Activated CD4-positive, alpha-beta T cell treated with anti-CD3 and anti-CD28 coated beads, Interleukin-2, amount 10 ng/mL, durations not matched to agents 24 days and 14 days (primary cell): ENCODE measurements at regions not wholly inside any gene's neighbourhood (a gene's known extent, or its start where the extent isn't known, plus 50 kb on each side); places are given as distances from the start of the nearest gene placed in this dataset.

Experiments used
- DNase-seq: peaks from one replicate; pipeline ENCODE4 v3.0.0; 2022
- H3K27ac Mint-ChIP-seq: one replicate; pipeline ENCODE4 v1.8.0; 2022; ENCODE audit warnings: mild to moderate bottlenecking, mixed read lengths
- H3K27me3 Mint-ChIP-seq: one replicate; pipeline ENCODE4 v1.8.0; 2022; ENCODE audit warnings: mixed read lengths
- H3K36me3 Mint-ChIP-seq: one replicate; pipeline ENCODE4 v1.8.0; 2022; ENCODE audit warnings: low read depth, mild to moderate bottlenecking, mixed read lengths
- H3K4me1 Mint-ChIP-seq: one replicate; pipeline ENCODE4 v1.8.0; 2021; ENCODE audit warnings: mixed read lengths
- H3K4me3 Mint-ChIP-seq: one replicate; pipeline ENCODE4 v1.8.0; 2022; ENCODE audit warnings: mild to moderate bottlenecking, moderate library complexity, mixed read lengths
- H3K9me3 Mint-ChIP-seq: one replicate; pipeline ENCODE4 v1.8.0; 2021; ENCODE audit warnings: mixed read lengths
- intact Hi-C: fragments of 100-400 bp; cut with micrococcal nuclease; formaldehyde crosslinking; loops from one replicate; pipeline ENCODE4 v1.15.1; 2023

GRCh38 chr14:66396164-66396563 lies 90.0 kb upstream of the CCDC196 start:
- Mint-ChIP-seq H3K36me3 (no peaks in the 10 kb centered on the region), H3K4me3 (no peak overlapping the region), H3K9me3 (no peaks in the 10 kb centered on the region), H3K27ac (no peak overlapping the region), H3K4me1 (peaks cover 6% of the 10 kb centered on the region), H3K27me3 (peaks cover 17% of the 10 kb centered on the region)
- no peak for DNase-seq
- intact Hi-C loops: no loop called here

DNA sequence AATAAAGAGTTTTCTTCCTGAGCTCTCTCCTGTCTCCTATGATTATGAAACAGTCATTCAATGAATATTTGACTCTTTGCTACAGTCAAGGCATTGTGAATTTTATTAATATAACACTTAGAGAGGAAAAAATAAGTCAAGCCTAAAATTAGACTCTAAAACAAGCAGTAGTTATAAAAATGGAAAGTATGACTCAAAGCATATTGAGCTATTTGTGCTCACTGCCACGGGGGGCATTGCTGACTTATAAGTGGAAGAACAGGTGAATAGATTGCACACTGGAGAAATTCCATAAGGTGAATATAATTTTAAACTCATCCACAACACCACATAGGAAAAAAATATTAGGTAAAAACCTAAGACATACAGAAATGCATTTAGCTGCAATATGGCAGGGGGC lies 87.7 kb upstream of the CCDC196 start:
- peaks cover 6% of the 10 kb centered on the region for H3K4me1 Mint-ChIP-seq
- peaks cover 2% of the 10 kb centered on the region for H3K27me3 Mint-ChIP-seq
- no peak overlapping the region for H3K4me3 Mint-ChIP-seq
- H3K9me3 Mint-ChIP-seq: no peaks in the 10 kb centered on the region
- intact Hi-C loops: no loop called here
- no peaks in the 10 kb centered on the region for H3K36me3 Mint-ChIP-seq
- DNase-seq: no peak
- H3K27ac Mint-ChIP-seq: no peak overlapping the region

- DNase-seq: no peak
- H3K9me3 Mint-ChIP-seq: no peaks in the 10 kb centered on the region
- no peak overlapping the region for H3K27ac Mint-ChIP-seq
- intact Hi-C loops: no loop called here
- no peaks in the 10 kb centered on the region for H3K36me3 Mint-ChIP-seq
- H3K4me3 Mint-ChIP-seq: no peak overlapping the region
- H3K4me1 Mint-ChIP-seq: peaks cover 2% of the 10 kb centered on the region
- peaks cover 3% of the 10 kb centered on the region for H3K27me3 Mint-ChIP-seq
Measured at GRCh38 chr14:66401449-66402095, 84.6 kb upstream of the CCDC196 start.

DNA sequence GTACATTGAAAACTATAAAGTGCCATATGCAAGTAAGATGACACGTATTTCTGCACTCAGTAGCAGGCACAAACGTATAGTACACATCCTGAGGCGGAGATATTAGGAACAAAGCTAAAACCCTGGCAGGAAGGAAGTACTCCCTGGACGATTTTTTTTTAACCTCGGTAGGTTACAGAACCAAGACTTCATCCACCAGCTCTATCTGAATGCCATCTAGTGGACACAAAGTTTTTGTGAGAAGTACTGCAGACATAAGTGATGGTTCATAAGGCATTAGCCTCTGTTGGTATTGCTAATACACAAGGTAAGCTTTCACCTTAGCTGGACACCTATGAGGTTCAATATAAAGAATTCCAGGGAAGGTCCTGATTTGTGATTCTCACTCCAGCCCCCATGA lies 83.0 kb upstream of the CCDC196 start:
- Mint-ChIP-seq H3K27ac (no peak overlapping the region), H3K9me3 (no peaks in the 10 kb centered on the region), H3K4me1 (peaks cover 2% of the 10 kb centered on the region), H3K36me3 (no peaks in the 10 kb centered on the region), H3K4me3 (no peak overlapping the region), H3K27me3 (peaks cover 3% of the 10 kb centered on the region)
- DNase-seq: peak; percentile 58
- intact Hi-C loops: no loop called here

- Mint-ChIP-seq H3K4me1 (peaks cover 2% of the 10 kb centered on the region), H3K4me3 (no peak overlapping the region), H3K36me3 (no peaks in the 10 kb centered on the region), H3K27me3 (peaks cover 3% of the 10 kb centered on the region), H3K9me3 (no peaks in the 10 kb centered on the region), H3K27ac (no peak overlapping the region)
- DNase-seq: no peak
- intact Hi-C loops: no loop called here
Measured at GRCh38 chr14:66404051-66404545, 82.1 kb upstream of the CCDC196 start.

DNA sequence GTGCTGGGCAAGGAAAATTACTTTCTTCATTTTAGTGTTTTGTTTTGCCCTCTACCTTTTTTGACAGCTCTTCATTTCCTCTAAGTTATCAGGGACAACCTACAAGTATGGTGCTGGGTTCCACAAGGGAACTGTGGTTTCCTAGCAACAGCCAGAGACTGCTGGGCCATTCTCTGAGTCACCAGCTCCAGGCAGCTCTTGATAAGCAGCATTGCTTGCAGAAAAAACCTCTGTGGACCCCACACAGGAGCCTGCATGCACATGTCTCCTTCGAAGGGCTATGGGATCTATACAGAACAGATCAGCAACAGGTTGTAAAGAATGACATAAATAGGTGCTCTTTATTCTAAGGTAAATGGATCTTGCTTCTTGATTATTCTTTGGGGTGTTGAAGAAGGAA lies 81.0 kb upstream of the CCDC196 start:
- H3K27me3 Mint-ChIP-seq: peaks cover 3% of the 10 kb centered on the region
- intact Hi-C loops: no loop called here
- peaks cover 2% of the 10 kb centered on the region for H3K4me1 Mint-ChIP-seq
- H3K4me3 Mint-ChIP-seq: no peak overlapping the region
- no peaks in the 10 kb centered on the region for H3K9me3 Mint-ChIP-seq
- H3K36me3 Mint-ChIP-seq: no peaks in the 10 kb centered on the region
- no peak overlapping the region for H3K27ac Mint-ChIP-seq
- no peak for DNase-seq

DNA sequence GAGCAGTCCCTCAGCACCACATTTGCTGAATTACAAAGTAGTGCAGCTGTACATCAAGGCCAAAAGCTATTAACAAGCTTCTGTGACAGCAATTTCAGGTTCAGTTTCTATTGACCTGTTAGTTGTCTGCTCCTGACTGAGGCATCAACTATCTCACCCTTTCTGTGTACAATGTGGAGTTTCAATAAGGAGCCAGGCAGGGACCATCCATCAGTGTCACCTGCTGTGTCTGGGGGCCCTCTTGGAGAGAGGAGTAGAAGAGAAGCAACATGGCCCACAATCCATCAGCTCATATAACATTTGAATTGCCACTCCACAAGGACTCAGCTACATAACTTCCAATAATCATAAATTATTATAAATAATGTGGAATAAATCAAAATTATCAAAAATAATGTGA lies 72.3 kb upstream of the CCDC196 start:
- no peak for DNase-seq
- Mint-ChIP-seq H3K4me1 (no peaks in the 10 kb centered on the region), H3K4me3 (no peak overlapping the region), H3K27me3 (peaks cover 6% of the 10 kb centered on the region), H3K27ac (no peak overlapping the region), H3K36me3 (no peaks in the 10 kb centered on the region), H3K9me3 (no peaks in the 10 kb centered on the region)
- intact Hi-C loops: no loop called here

- no peaks in the 10 kb centered on the region for H3K4me1 Mint-ChIP-seq
- H3K27ac Mint-ChIP-seq: no peak overlapping the region
- DNase-seq: no peak
- H3K36me3 Mint-ChIP-seq: no peaks in the 10 kb centered on the region
- H3K27me3 Mint-ChIP-seq: peaks cover 6% of the 10 kb centered on the region
- no peaks in the 10 kb centered on the region for H3K9me3 Mint-ChIP-seq
- intact Hi-C loops: no loop called here
- no peak overlapping the region for H3K4me3 Mint-ChIP-seq
Measured at GRCh38 chr14:66414511-66414910, 71.7 kb upstream of the CCDC196 start.

GRCh38 chr14:66420251-66421006 lies 65.7 kb upstream of the CCDC196 start:
- Mint-ChIP-seq H3K36me3 (no peaks in the 10 kb centered on the region), H3K4me3 (no peak overlapping the region)
- intact Hi-C loops: no loop called here

DNA sequence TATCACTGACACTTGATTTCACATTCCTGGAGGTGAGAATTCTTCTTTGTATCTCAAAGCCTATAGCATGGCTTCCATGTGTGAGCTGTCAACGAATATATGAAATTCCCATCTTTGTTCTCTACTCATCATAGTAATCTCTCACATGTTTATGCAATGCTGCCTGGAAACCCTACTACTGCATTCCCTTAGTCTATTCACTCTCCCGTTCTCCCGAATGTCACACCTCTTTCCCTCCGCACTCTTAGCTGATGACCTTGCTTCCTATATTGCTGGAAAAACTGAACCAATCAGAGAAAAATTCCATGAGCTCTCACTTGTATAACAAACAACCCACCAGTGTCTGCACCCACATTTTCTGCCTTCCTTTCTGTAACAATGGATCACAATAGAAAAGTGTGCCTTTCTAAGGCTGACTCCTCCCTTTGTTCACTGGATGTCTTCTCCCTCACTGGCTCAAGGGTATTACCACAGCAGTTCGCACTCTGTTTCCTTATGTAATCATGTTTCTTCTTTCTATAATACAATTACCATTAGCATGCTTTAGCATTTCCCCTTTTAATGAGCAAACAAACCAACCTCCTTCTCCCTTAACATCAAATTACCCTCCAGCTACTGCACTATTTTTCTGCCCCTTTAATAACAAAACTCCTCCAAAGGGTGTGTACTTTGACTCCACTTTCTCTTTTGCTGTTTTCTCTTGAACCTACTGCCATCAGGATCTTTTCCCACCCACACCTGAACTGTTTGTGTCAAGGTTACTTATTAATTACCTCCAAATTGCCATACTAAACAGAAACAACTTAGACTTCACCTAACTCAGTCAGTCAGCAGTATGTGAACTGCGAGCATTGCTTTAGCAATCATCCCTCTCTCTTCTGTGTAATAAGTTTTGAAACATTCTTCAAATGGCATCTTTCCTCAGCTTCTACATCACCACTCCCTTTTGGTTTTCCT lies 63.9 kb upstream of the CCDC196 start:
- H3K9me3 Mint-ChIP-seq: no peaks in the 10 kb centered on the region
- no peaks in the 10 kb centered on the region for H3K4me1 Mint-ChIP-seq

More at GRCh38 chr14:66420251-66421006, 65.7 kb upstream of the CCDC196 start:
- H3K27ac Mint-ChIP-seq: no peak overlapping the region
- no peaks in the 10 kb centered on the region for H3K9me3 Mint-ChIP-seq
- peaks cover 6% of the 10 kb centered on the region for H3K27me3 Mint-ChIP-seq
- no peaks in the 10 kb centered on the region for H3K4me1 Mint-ChIP-seq
- DNase-seq: no peak

GRCh38 chr14:66425402-66425801 lies 60.8 kb upstream of the CCDC196 start:
- H3K36me3 Mint-ChIP-seq: no peaks in the 10 kb centered on the region
- intact Hi-C loops: no loop called here

More for the DNA sequence above, 63.9 kb upstream of the CCDC196 start:
- no peak overlapping the region for H3K27ac Mint-ChIP-seq
- no peak overlapping the region for H3K4me3 Mint-ChIP-seq
- H3K36me3 Mint-ChIP-seq: no peaks in the 10 kb centered on the region
- no peak for DNase-seq
- peaks cover under 1% of the 10 kb centered on the region for H3K27me3 Mint-ChIP-seq
- intact Hi-C loops: no loop called here

DNA sequence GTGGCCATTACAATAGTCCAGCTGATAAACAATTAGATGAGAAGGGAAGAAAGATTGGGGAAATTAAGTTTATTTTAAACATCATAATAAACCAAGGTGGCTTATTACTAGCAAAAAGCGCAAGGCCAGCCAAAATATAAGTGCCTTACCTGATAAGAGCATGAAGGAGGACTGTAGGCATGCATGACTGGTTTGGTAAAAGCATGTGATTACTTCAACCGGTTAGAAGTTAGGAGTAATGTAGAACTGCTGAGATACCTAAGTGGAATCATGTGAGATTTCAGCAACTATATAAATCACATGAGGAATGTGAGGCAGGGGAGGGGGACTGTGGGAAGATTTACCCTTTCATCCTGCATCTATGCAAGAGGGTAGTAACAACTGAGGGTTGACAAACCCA lies 59.7 kb upstream of the CCDC196 start:
- no peak overlapping the region for H3K4me3 Mint-ChIP-seq
- no peaks in the 10 kb centered on the region for H3K4me1 Mint-ChIP-seq
- H3K27me3 Mint-ChIP-seq: peaks cover 7% of the 10 kb centered on the region
- DNase-seq: no peak
- no peaks in the 10 kb centered on the region for H3K36me3 Mint-ChIP-seq
- no peaks in the 10 kb centered on the region for H3K9me3 Mint-ChIP-seq
- intact Hi-C loops: no loop called here
- H3K27ac Mint-ChIP-seq: no peak overlapping the region

More at GRCh38 chr14:66425402-66425801, 60.8 kb upstream of the CCDC196 start:
- Mint-ChIP-seq H3K4me3 (no peak overlapping the region), H3K4me1 (no peaks in the 10 kb centered on the region), H3K27me3 (peaks cover 3% of the 10 kb centered on the region), H3K27ac (no peak overlapping the region), H3K9me3 (no peaks in the 10 kb centered on the region)
- DNase-seq: no peak

GRCh38 chr14:66432334-66432733 lies 53.8 kb upstream of the CCDC196 start:
- Mint-ChIP-seq H3K36me3 (no peaks in the 10 kb centered on the region), H3K9me3 (peaks cover 3% of the 10 kb centered on the region), H3K27ac (no peak overlapping the region), H3K4me1 (no peaks in the 10 kb centered on the region), H3K4me3 (no peak overlapping the region), H3K27me3 (peaks cover 7% of the 10 kb centered on the region)
- DNase-seq: no peak
- intact Hi-C loops: no loop called here

DNA sequence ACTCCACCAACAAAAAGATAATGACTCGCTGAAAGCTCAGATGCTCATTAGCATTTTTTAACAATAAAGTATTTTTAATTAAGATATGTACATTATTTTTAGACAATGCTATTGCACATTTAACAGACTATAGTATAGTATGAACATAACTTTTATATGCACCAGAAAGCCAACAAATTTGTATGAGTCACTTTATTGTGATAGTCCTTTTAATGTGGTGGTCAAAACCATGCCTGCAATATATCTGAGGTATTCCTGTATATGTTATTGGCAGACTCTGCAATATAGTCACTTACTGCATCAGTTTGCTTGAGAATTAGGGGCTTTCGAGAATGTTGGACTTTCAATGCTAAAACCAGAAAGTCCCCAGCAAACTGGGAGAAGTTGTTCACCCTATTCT lies 51.7 kb upstream of the CCDC196 start:
- peaks cover 7% of the 10 kb centered on the region for H3K9me3 Mint-ChIP-seq
- intact Hi-C loops: no loop called here
- H3K4me3 Mint-ChIP-seq: no peak overlapping the region
- no peaks in the 10 kb centered on the region for H3K4me1 Mint-ChIP-seq
- DNase-seq: no peak
- no peak overlapping the region for H3K27ac Mint-ChIP-seq
- no peaks in the 10 kb centered on the region for H3K36me3 Mint-ChIP-seq
- H3K27me3 Mint-ChIP-seq: peaks cover 5% of the 10 kb centered on the region
